GM12892 (cell line): ENCODE measurements at regions not wholly inside any gene's neighbourhood (a gene's known extent, or its start where the extent isn't known, plus 50 kb on each side); places are given as distances from the start of the nearest gene placed in this dataset.

Experiments
- POLR2A ChIP-seq: IDR thresholded peaks from 2 replicates; pipeline ENCODE4 v1.6.1; 2011; ENCODE audit warnings: low read depth, low read length, control low read depth
- POLR2AphosphoS5 ChIP-seq: IDR thresholded peaks from 2 replicates; pipeline ENCODE4 v1.6.1; 2011; ENCODE audit warnings: low read depth, low read length, control low read depth
- TAF1 ChIP-seq: IDR thresholded peaks from 2 replicates; pipeline ENCODE4 v1.6.1; 2011; ENCODE audit warnings: low read depth, mild to moderate bottlenecking, control low read depth, low read length, borderline replicate concordance

- TF ChIP-seq POLR2AphosphoS5, result no peak
- no peak for TF ChIP-seq POLR2A
- TF ChIP-seq TAF1, result no peak
Measured at GRCh38 chr12:125469683-125470082, 404.4 kb downstream of the AACS start.
